Astrocyte (in vitro differentiated cells and primary cell): ENCODE measurements at regions not wholly inside any gene's neighbourhood (a gene's known extent, or its start where the extent isn't known, plus 50 kb on each side); places are given as distances from the start of the nearest gene placed in this dataset.

Experiments used
- DNase-seq: peaks from one replicate; pipeline ENCODE4 v3.0.0-alpha.2; 2010; ENCODE audit warnings: low read depth
- FAIRE-seq: peaks from 2 replicates; lab custom pipeline; 2011; peaks lifted over from hg19 to GRCh38; lab: Jason Lieb, UNC
- H2AFZ ChIP-seq: 2 replicates; pipeline ENCODE4 v1.6.0; 2012; ENCODE audit warnings: low read depth, low read length, inconsistent platforms
- H3K27ac ChIP-seq: 2 replicates; pipeline ENCODE4 v1.5.1; 2011; ENCODE audit warnings: low read depth, low read length, inconsistent platforms
- H3K27me3 ChIP-seq: 2 replicates; pipeline ENCODE4 v1.6.0; 2011; ENCODE audit warnings: low read length, inconsistent platforms; ENCODE audit not compliant: insufficient read depth
- H3K36me3 ChIP-seq: 2 replicates; pipeline ENCODE4 v1.5.1; 2011; ENCODE audit warnings: low read length, inconsistent platforms; ENCODE audit not compliant: insufficient read depth
- H3K4me1 ChIP-seq: 2 replicates; pipeline ENCODE4 v1.5.1; 2011; ENCODE audit warnings: low read length, inconsistent platforms; ENCODE audit not compliant: insufficient read depth
- H3K4me2 ChIP-seq: 2 replicates; pipeline ENCODE4 v1.6.0; 2012; ENCODE audit warnings: low read length, inconsistent platforms
- H3K4me3 ChIP-seq: 2 replicates; pipeline ENCODE4 v1.5.1; 2011; ENCODE audit warnings: low read depth, mild to moderate bottlenecking, low read length, inconsistent platforms; ENCODE audit not compliant: insufficient read depth
- H3K79me2 ChIP-seq: 2 replicates; pipeline ENCODE4 v1.6.0; 2012; ENCODE audit warnings: mild to moderate bottlenecking, low read length, inconsistent platforms; ENCODE audit not compliant: insufficient read depth
- H3K9ac ChIP-seq: 2 replicates; pipeline ENCODE4 v1.6.0; 2012; ENCODE audit warnings: mild to moderate bottlenecking, low read length, inconsistent platforms
- H3K9me3 ChIP-seq: 2 replicates; pipeline ENCODE4 v1.5.1; 2012; ENCODE audit warnings: low read depth, mild to moderate bottlenecking, low read length, inconsistent platforms; ENCODE audit not compliant: insufficient read depth
- H4K20me1 ChIP-seq: 2 replicates; pipeline ENCODE4 v1.6.0; 2012; ENCODE audit warnings: low read length, inconsistent platforms; ENCODE audit not compliant: insufficient read depth
- H3K27ac Mint-ChIP-seq: one replicate; pipeline ENCODE4 v1.8.0; 2021; ENCODE audit warnings: mild to moderate bottlenecking, mixed read lengths; ENCODE audit not compliant: unreplicated experiment
- H3K27me3 Mint-ChIP-seq: one replicate; pipeline ENCODE4 v1.8.0; 2021; ENCODE audit warnings: low read depth, mixed read lengths; ENCODE audit not compliant: unreplicated experiment
- H3K36me3 Mint-ChIP-seq: one replicate; pipeline ENCODE4 v1.8.0; 2021; ENCODE audit warnings: low read depth, mixed read lengths; ENCODE audit not compliant: unreplicated experiment
- H3K4me1 Mint-ChIP-seq: one replicate; pipeline ENCODE4 v1.8.0; 2021; ENCODE audit warnings: low read depth, mixed read lengths; ENCODE audit not compliant: unreplicated experiment
- H3K4me3 Mint-ChIP-seq: one replicate; pipeline ENCODE4 v1.8.0; 2021; ENCODE audit warnings: mild to moderate bottlenecking, moderate library complexity, mixed read lengths; ENCODE audit not compliant: unreplicated experiment
- H3K9me3 Mint-ChIP-seq: one replicate; pipeline ENCODE4 v1.8.0; 2021; ENCODE audit warnings: mild to moderate bottlenecking, mixed read lengths; ENCODE audit not compliant: unreplicated experiment
- EZH2 ChIP-seq: IDR thresholded peaks from 2 replicates; pipeline ENCODE4 v1.6.1; 2012; ENCODE audit warnings: mild to moderate bottlenecking, low read length, inconsistent platforms; ENCODE audit not compliant: insufficient read depth
- TF ChIP-seq, protein P1 (sequence below): IDR thresholded peaks from 2 replicates; pipeline ENCODE4 v1.5.1; 2011; ENCODE audit warnings: low read depth, mild to moderate bottlenecking, inconsistent platforms, low read length, moderate library complexity; ENCODE audit not compliant: insufficient read depth

DNA sequence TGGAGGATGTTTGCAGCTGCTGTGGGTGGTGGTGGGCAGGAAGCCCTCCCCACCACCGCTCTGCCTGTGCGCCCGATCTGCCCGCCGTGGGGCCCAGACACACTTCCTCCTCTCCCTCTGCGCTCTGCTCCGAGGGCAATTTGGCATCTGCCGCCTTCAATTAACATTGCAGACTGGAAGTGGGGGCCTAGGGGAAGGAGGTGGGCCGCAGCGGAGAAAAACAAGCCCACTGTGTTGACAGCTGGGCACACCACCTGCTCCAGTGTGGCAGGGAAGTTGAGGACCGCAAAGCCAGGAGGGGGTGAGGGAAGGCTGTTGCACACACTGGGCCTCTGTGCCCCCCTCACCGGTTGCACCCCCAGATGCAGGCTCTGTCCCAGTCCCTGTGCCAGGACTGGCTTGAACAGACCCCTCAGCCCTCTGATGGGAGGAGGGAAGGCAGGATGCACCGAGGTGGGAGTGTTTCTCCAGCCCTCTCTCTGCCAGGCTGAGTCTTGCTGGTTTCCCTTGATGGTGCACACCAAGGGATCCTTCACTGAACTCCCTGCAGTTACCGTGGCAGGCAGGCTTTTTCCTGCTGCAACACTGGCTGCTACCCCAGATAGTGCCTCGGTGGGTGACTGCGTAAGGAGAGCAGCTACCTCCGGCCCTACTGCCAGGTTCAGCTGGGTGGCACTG, 72.8 kb upstream of the MED9 start:
- TF ChIP-seq, protein P1, sequence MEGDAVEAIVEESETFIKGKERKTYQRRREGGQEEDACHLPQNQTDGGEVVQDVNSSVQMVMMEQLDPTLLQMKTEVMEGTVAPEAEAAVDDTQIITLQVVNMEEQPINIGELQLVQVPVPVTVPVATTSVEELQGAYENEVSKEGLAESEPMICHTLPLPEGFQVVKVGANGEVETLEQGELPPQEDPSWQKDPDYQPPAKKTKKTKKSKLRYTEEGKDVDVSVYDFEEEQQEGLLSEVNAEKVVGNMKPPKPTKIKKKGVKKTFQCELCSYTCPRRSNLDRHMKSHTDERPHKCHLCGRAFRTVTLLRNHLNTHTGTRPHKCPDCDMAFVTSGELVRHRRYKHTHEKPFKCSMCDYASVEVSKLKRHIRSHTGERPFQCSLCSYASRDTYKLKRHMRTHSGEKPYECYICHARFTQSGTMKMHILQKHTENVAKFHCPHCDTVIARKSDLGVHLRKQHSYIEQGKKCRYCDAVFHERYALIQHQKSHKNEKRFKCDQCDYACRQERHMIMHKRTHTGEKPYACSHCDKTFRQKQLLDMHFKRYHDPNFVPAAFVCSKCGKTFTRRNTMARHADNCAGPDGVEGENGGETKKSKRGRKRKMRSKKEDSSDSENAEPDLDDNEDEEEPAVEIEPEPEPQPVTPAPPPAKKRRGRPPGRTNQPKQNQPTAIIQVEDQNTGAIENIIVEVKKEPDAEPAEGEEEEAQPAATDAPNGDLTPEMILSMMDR: no peak
- no peak for TF ChIP-seq EZH2
- Histone ChIP-seq H3K27ac (no peak overlapping the region), H3K36me3 (no peaks in the 10 kb centered on the region), H3K4me3 (no peak overlapping the region), H4K20me1 (no peaks in the 10 kb centered on the region), H3K9me3 (no peaks in the 10 kb centered on the region), H3K9ac (no peak overlapping the region), H3K79me2 (no peaks in the 10 kb centered on the region), H3K4me1 (peaks cover 13% of the 10 kb centered on the region), H3K27me3 (peaks cover 5% of the 10 kb centered on the region), H2AFZ (no peak overlapping the region), H3K4me2 (no peak overlapping the region)
- peaks cover 47% of the 10 kb centered on the region for H3K27me3 Mint-ChIP-seq
- H3K4me3 Mint-ChIP-seq: no peak overlapping the region
- no peaks in the 10 kb centered on the region for H3K36me3 Mint-ChIP-seq
- peaks cover 2% of the 10 kb centered on the region for H3K9me3 Mint-ChIP-seq
- no peak for DNase-seq
- peaks cover 17% of the 10 kb centered on the region for H3K4me1 Mint-ChIP-seq
- no peak for FAIRE-seq
- no peak overlapping the region for H3K27ac Mint-ChIP-seq

DNA sequence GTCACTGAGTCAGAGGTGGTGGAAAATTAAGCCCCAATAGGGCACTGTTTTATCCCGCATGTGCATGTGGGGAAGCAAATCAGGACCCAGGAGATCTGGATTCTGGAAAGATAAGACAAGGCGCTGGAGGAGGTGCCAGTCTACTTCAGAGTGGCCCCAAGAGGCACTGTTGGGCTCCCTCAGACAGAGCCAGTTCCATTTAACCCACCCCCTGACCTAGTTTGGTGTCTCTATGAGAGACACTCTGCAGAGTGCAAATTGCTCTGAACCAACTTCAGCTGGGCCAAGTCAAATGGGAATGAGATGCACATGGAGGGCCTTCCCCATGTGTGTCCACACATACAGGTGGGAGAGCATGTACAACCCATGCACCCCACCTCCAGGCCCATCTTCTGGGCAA, 71.1 kb upstream of the MED9 start:
- no peak for FAIRE-seq
- Histone ChIP-seq H3K4me1 (peaks cover 13% of the 10 kb centered on the region), H3K36me3 (no peaks in the 10 kb centered on the region), H3K27ac (no peak overlapping the region), H3K4me2 (no peak overlapping the region), H4K20me1 (no peaks in the 10 kb centered on the region), H3K9ac (no peak overlapping the region), H3K4me3 (no peak overlapping the region), H3K27me3 (peaks cover 5% of the 10 kb centered on the region), H3K9me3 (no peaks in the 10 kb centered on the region), H2AFZ (no peak overlapping the region), H3K79me2 (no peaks in the 10 kb centered on the region)
- no peak for DNase-seq
- Mint-ChIP-seq H3K36me3 (no peaks in the 10 kb centered on the region), H3K4me1 (peaks cover 17% of the 10 kb centered on the region), H3K27me3 (peaks cover 49% of the 10 kb centered on the region), H3K27ac (no peak overlapping the region), H3K4me3 (no peak overlapping the region), H3K9me3 (no peaks in the 10 kb centered on the region)
- TF ChIP-seq, protein P1: no peak
- TF ChIP-seq EZH2: no peak

DNA sequence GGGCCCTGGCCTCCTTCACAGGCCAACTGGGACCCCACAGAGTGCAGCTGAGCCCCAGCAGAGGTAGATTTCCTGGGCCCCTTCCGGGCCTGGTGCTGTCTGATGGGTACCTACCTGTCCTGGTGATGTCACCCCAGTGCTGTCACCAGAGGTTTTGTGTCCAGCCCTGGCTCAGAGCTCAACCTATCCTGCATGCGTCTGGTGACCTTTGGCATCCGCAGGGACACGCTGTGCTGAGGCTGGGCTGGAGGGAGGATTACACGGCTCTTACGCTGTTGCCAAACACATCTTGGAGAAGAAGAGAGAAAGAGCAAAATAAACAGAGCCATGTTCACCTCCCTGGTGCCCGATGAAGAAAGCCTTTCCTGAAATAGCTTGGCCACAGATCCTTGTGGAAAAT, 70.6 kb upstream of the MED9 start:
- Histone ChIP-seq H2AFZ (no peak overlapping the region), H3K79me2 (no peaks in the 10 kb centered on the region), H3K9ac (no peak overlapping the region), H3K9me3 (no peaks in the 10 kb centered on the region), H3K4me2 (no peak overlapping the region), H3K27me3 (peaks cover 5% of the 10 kb centered on the region), H3K36me3 (no peaks in the 10 kb centered on the region), H3K4me3 (no peak overlapping the region), H4K20me1 (no peaks in the 10 kb centered on the region), H3K27ac (no peak overlapping the region), H3K4me1 (peaks cover 13% of the 10 kb centered on the region)
- no peaks in the 10 kb centered on the region for H3K9me3 Mint-ChIP-seq
- DNase-seq (no peak), FAIRE-seq (no peak)
- H3K36me3 Mint-ChIP-seq: no peaks in the 10 kb centered on the region
- H3K4me3 Mint-ChIP-seq: no peak overlapping the region
- no peak overlapping the region for H3K27ac Mint-ChIP-seq
- TF ChIP-seq, protein P1: no peak
- peaks cover 45% of the 10 kb centered on the region for H3K27me3 Mint-ChIP-seq
- H3K4me1 Mint-ChIP-seq: peaks cover 17% of the 10 kb centered on the region
